NCI-H2196 (cell line): ENCODE measurements at regions not wholly inside any gene's neighbourhood (a gene's known extent, or its start where the extent isn't known, plus 50 kb on each side); places are given as distances from the start of the nearest gene placed in this dataset.

Experiments
- DNase-seq: peaks from one replicate; lab custom pipeline; 2025; ENCODE audit not compliant: unreplicated experiment; lab: John Stamatoyannopoulos, UW

DNA sequence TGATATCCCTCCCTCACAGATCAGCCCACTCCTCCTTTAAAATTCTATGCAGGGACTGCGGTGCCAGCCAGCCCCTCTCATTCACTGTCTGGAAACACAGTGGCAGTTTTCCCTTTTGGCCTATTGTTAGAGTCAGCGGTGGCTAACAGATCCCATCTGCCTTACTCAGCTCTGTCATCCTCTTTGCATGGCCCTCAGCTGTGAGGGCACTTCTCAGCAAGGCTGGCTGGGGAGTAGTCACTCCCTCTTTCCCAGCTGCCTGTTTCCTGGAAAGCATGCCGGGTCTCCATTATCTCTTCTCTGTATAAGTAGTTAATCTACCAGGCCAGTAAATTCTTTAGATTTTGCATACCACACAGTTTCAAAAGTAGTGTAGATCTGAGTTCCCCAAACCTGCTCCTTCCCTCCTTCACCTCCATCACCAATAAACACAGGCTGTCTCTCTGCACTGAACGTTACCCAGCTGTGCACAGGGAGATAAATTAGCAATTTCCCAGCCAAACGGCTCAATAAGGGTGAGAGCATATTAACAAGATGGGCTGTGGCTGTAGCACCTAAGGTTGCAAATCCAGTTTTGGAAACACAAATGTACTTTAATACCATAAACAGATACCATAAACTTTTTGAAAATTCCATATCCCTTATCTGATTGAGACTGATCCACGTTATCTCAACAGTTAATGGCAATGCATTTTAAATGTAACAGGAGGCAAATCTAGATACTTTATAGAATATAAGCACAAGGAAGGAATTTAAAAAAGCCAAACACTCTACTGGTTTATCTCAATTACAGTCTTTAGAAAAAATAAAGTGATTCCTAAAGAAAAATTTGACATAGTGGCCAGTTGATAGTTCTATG, 229.3 kb downstream of the ANKRD50 start:
- no peak for DNase-seq

DNA sequence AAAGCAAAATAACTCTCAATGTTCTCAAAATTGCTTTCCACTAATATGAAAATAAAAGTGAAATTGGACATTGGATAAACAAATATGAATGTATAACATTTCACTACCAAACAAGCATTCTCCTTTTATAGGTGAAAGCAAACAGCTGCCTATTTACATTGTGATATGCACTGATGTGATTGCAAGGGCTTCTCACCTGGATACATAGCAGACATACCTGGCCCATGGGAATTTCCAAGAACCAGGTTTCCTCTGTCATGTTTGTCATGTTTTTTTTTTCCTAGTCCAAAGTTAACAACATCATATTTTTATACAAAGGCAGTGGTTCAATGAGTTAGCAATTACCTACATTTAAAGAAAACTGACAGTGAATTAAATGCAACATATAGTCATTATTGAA, 228.5 kb downstream of the ANKRD50 start:
- DNase-seq = no peak

DNA sequence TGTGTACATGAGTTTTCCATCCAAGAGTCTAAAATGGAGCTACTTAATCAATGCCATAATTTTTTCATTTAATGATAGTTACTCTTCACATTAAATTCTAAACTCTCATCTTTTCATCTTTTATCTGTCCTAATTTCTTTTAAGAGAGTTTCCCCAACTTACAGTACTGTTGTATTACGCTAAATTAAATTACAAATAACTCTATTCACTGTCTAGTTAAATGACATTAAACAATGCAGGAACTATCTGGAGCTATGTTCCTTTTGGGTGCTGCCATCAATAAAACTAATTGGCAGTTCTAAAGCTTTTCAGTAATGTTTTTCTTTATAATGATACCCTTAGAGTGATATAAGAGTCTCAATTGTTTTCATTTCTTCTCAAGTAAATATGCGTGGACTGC, 227.6 kb downstream of the ANKRD50 start:
- DNase-seq = no peak

DNA sequence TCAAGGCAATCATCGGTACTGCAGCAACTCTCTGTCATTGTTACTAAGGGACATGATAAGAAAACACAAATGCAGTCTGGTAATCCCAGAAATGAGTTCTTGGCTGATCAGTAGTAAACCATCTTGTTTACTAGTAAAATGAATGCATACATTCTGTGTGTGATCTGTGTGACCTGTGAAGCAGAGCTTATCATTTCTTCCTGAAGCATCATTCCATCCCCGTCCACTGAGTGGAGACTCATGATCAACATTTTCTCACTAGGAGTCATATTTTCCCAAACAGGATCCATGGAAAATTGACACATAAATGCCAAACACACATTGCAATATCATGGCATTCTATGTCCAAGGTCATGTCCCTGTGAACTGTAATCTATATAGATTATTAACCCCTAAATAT, 226.1 kb downstream of the ANKRD50 start:
- DNase-seq = no peak

DNA sequence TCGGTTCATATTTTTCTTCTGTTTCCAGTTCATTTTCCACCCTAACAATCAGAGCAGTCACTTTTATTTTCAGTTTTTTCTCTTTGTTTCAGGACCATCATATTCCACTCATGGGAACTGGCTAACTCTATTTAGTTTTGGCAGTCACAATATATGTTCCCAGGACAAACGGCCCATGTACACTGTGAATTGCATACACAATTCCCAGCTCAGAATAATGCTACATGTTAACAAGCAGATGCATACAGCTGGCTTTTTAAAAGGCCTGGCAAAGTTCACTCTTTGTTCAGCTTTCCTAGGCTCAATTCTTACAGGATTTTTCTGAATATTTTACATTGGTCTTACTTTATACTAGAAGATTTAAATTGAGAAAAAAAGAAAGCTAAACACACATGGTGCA, 224.9 kb downstream of the ANKRD50 start:
- no peak for DNase-seq

DNA sequence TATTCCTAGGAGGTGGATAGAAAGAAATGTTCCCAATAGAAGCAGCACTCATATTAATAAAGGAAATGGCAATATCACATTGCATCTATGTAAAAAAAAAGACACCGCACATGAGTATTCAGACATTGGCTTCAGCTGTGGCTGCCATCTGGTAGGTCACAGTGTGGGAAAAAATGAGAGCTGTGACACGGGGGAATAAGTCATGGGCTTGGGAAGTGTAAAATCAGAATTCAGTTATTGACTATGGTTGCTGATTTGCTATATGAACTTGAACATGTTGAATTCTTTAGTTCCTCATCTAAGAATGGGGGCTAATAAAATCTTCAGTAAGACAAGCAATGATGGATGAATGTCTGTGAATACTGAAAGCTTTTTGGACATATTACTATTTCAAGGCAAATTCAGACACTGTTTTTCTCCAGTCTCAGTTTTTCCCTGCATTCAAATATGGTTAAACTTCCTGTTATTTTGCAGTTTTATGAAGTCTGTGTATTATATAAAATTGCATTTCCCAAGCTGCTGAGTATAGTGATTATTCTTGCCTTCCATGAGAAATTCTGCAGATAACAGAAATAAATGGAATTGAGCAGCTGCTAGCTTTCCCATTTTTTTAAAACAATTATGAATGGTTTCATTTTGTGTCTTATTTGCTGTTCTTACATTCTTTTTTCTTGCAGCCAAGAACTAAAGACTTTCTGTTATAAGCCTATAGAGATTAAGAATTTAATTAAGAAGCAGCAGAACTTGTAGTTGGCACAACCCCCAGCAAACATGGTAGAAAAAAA, 221.0 kb downstream of the ANKRD50 start:
- no peak for DNase-seq

DNA sequence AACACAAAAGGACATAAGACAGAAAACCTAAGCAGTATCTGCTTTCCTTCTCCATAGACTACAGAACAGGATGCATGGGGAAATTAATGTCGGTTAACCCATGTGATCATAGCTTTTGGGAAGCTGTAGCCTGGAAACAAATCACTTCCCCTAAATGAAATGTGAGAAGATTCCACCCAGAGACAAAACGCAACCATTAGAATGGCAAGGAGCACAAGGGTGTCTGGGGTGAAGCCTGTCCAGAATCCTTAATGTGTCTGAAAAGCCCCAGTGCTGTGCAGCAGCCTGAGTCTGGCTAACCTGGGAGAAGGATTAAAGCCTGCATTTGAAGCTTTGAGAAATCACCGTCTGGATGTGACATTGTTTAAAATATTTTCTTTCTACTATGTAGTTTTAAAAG, 213.3 kb downstream of the ANKRD50 start:
- no peak for DNase-seq

DNA sequence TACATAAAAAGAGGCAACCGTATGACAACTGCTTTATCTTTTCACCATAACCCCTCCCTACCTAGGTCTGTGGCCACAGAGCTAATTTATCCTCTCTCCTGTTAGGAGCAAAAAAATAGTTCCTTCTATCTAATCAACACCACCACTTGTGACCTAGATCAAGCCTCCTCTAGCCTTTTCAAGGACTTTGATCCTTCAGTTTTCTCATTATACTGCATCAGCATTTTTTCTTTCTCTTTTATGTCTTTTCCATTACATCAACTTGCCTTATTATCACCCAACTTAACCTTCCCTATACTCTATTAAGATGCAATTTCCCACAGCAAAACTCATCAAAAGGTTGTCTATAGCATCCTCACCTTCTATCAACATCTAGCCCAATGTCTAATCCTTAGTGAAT, 211.0 kb downstream of the ANKRD50 start:
- no peak for DNase-seq

DNA sequence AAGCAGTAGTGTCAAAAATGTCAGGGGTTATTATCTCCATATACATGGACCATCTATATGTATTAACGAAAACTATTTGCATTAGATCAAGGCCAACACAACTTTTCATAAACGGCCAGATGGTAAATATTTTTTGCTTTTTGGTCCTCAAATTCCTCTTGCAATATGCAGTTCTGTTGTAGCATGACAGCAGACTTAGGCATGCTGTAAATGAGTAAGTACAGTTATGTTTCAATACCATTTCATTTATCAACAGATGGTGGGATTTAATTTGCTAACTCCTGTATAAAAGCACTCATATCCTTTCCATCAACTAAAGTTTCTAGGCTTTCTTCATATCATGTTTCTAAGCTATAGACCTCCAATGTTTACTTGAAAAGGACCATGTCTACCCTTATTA, 208.1 kb downstream of the ANKRD50 start:
- DNase-seq = no peak

DNA sequence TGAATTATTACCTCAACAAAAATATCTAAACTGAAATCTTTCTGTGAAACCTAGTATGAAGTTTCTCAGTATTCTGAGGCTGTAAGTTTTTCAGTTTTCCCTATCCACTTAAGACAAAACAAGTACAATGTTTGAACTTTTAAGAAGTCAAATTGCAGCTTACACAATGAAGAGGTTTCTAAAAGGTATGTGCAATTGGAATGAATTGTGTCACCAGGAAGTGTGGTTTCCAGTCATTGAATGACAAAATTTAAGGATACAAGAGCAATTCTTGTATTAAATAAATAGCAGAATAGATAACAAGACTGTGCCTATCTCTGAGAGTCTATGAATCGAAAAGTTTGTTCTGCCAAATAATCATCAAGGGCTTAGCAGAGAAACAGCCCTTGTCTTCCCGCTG, 207.3 kb downstream of the ANKRD50 start:
- DNase-seq = no peak

DNA sequence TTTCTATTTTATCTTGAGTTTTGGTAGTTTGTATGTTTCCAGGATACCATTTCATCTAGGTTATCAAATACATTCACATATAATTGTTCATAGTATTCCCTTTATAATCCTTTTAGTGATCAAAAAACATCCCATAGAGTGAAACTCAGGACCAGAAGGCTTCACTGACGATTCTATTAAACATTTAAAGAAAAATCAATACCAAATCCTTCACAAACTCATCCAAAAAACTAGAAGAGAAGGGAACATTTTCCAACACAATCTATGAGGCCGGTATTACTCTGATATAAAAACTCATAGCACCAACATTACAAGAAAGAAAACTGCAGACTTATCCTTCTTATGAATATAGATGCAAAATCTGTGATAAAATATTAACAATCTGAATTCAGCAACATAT, 203.4 kb downstream of the ANKRD50 start:
- DNase-seq = no peak

DNA sequence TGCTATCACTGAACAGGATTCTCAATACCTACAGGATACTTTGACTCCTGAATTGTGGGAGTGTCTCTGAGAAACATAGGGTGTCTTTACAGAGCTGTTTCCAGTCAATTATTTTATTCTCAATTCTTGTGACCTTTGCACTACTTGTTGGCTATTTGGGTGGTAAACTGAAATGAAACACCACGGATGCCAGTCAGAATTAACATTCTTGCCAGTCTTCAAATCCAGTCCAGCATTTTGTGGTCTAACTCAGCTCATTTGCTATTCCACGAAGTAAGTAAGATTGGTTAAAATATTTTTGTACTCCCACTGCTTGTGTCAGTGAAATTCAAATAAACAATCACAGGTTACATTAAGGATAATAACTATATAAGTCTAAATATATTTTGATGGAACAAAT, 197.9 kb downstream of the ANKRD50 start:
- DNase-seq = no peak

DNA sequence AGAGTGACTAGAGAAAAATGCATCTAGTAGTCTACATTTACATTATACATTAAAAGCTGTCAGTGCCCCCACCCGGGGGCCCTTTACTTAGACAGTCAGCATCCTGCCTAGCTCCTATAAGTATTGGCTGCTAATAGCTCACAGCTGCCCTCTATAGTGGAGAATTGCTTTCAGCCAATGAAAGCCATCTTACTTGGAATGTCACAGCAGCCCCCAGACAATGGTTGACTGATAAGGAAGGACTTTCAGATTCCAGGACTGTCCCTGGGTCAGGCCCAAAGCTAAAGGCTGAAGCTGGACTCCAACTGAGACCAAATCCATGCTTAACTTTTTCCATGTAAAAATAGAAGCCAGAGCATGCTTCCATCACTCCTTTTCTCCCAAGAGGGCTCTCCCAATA, 196.9 kb downstream of the ANKRD50 start:
- DNase-seq = no peak

DNA sequence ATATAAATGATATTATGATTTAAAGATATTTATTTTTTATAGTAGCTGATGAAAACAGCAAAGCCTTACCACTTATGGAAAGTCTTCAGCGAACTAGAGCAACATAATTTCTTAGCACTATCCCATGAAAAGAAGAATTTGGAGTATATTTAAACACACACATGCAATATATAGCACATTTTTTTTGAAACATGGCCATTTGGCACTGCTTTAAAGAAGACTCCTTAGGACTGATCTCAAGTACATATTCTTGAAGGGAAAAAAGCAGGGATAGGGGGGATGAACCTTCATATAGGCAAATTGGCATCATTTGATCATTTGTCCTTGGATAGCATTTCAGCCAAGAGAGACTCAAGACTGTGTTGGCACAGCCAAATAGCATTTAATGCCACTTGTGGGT, 193.3 kb downstream of the ANKRD50 start:
- DNase-seq = no peak

DNA sequence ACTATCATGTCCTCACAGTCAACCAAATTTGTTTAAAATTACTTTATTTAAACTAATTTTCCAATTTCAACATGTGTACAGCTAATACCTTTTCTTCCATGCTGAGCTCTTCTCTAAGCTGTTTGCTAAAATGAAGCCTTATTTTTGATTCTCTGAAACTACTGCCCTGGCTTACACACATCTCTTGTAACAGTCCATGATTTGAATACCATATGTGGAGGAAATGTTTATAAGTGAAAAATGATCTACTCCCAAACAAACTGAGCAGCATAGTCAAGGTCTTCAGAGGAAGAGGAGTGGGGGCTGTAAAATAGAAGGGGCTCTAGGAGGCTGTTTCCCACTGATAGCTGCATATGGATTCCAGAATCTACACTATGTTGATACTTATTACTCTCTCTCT, 188.7 kb downstream of the ANKRD50 start:
- DNase-seq = no peak

DNA sequence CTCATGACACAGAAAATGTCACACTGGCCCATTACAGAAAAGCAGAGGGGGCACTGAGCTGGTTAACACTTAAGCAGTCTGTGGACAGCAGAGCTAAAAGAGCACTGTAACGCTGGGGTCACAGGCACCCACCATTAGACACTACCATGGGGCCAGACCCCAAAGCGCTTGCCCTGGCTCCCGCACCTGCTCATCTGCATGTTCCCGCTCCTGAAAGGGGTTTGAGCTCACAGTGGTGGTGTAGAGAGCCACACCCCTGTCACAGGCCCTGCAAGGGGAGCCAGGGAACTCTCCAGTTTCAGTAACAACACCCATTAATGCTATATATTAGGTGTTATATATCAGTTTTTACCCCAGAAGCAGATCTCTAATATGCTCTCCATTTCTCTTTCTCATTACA, 187.0 kb downstream of the ANKRD50 start:
- no peak for DNase-seq

DNA sequence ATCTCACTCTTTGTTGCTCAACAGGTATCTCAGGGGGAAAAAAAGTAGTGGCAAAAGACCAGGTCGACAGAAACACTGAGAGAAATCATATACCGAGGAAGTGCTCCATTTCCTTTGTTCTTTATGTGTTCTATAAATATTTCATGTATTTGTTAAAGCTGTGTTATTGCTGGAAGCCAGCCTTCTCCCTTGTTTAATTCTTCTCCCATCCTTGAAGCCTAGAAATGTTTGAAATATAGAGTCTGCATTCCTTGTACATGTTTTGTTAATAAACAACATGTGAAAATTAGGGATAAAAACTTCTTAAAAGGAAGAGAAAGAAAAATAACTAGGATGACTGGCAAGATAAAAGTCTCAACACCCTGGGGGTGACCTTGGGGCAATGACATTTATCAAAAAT, 186.2 kb downstream of the ANKRD50 start:
- no peak for DNase-seq

DNA sequence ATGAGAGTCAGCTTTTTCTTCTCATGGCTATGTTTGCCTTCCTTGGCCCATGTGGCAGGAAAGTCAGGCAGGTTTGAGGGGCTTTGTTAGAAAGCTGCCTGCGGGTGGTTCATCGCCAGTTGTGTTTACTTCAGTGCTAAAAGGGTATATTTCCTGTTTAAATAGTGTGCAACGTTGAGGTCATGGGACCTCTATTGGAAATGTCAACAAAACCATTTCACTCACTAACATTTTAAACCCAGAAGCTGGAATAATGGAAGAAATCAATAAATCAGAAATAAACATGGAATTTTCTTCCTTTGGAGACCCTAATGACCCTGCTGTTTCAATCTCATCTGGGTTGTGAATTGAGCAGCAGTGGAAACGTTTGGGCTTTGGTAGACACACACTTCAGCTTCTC, 185.8 kb downstream of the ANKRD50 start:
- DNase-seq = no peak

DNA sequence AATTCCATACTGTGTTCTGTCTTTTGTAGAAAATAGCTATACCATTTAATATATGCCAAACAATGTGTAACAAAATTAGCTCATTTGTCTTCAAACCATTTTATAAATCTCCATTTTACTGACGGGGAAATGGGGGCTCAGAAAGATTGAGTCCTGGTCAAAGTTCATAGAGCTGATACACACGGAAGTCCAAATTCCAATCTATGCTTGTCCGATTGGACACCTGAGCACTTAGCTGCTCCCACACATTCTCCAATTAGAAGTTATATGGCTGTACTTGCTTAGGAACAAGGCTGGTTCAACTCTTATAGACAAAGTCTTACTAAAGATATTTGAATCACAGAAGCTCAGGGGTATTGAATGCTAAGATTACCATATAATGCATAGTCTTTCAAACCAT, 185.2 kb downstream of the ANKRD50 start:
- DNase-seq = no peak

DNA sequence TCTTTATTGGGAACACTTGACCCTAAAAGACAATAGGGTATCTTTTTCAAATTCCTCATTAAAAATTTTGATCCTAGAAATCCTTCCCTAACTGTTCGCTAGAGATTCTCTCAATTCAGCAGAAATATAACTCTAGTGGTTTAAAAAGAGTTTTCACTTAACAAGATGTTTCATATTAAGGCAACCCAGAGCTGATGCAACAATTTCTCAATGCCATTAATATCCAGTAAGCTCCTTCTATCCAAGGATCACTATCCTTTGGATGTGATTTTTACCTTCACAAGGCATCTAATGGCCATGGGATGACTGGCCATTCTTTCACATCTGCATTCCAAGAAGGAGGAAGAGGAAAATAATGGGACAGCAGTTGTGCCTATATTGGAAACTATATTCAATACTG, 183.4 kb downstream of the ANKRD50 start:
- DNase-seq = no peak

DNA sequence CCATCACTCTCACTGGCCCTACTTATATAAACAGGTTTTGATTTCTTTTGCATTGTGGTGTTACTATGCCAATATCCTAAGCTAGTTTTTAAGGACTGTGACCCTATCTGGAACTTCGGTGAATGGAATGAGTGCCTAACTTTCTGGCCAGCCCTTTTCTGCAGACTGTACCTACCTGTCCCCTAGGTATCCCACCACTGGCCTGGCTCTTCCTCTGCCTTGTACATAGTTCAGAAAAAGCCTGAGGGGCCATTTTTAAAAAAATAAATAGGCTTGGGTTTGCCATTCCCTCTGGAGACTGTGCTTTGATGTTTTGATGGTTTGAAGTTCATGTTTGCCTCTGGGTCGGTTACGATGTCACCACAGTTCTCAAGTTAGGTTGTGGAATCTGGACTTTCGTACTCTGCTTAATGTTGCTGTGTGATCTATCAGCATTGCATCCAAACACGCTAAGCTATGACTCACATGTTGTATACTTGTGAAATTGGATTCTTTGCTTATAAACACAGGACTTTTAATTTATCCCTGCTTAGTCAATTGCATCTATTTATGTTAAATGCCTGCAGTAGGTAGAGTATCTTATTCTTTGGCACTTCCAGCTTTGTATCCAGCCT, 182.0 kb downstream of the ANKRD50 start:
- DNase-seq = no peak

DNA sequence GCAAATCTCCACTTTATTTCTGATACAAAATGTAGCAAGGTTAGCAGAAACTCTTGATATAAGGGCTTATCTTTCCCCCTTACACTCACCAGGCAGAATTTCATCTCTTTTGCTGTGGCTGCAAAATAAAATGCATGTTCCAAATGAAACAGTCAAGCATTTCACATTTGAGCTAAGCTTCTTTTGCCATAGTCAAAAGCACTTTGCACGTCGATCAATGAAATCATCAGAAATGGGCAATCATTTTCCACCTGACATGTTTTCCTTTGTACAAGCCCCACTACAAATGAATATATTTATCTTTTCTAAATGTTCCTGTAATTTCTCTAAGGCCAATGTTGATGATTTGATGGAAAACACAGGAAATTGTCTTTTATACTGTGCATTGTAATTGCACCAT, 178.4 kb downstream of the ANKRD50 start:
- DNase-seq = no peak
